H9 (cell line): ENCODE measurements at regions not wholly inside any gene's neighbourhood (a gene's known extent, or its start where the extent isn't known, plus 50 kb on each side); places are given as distances from the start of the nearest gene placed in this dataset.

Experiments
- DNase-seq: peaks from one replicate; pipeline ENCODE4 v3.0.0-alpha.2; 2017
- H2AFZ ChIP-seq: one replicate; pipeline ENCODE4 v1.6.1; 2013; ENCODE audit warnings: mild to moderate bottlenecking, low read length, control low read depth, moderate library complexity
- H2AK5ac ChIP-seq: 2 replicates; pipeline ENCODE4 v1.6.1; 2013; ENCODE audit warnings: low read length, control low read depth, mixed read lengths; ENCODE audit not compliant: insufficient read length
- H2BK120ac ChIP-seq: one replicate; pipeline ENCODE4 v1.6.1; 2013; ENCODE audit warnings: low read depth, mild to moderate bottlenecking, low read length, control low read depth, inconsistent platforms; ENCODE audit not compliant: poor library complexity, severe bottlenecking
- H2BK12ac ChIP-seq: 2 replicates; pipeline ENCODE4 v1.6.1; 2013; ENCODE audit warnings: low read length, control low read depth, mixed read lengths, low read depth; ENCODE audit not compliant: insufficient read length
- H2BK15ac ChIP-seq: 2 replicates; pipeline ENCODE4 v1.6.1; 2013; ENCODE audit warnings: low read depth, low read length, control low read depth
- H2BK20ac ChIP-seq: one replicate; pipeline ENCODE4 v1.6.1; 2013; ENCODE audit warnings: low read depth, mild to moderate bottlenecking, low read length, control low read depth, inconsistent platforms; ENCODE audit not compliant: poor library complexity, severe bottlenecking
- H2BK5ac ChIP-seq: 2 replicates; pipeline ENCODE4 v1.6.1; 2013; ENCODE audit warnings: low read length, control low read depth, mixed read lengths; ENCODE audit not compliant: insufficient read length
- H3K14ac ChIP-seq: 2 replicates; pipeline ENCODE4 v1.6.1; 2013; ENCODE audit warnings: low read length, control low read depth; ENCODE audit not compliant: insufficient read depth
- H3K18ac ChIP-seq: 2 replicates; pipeline ENCODE4 v1.6.1; 2013; ENCODE audit warnings: low read depth, mild to moderate bottlenecking, mixed read lengths, low read length, control low read depth; ENCODE audit not compliant: insufficient read length
- H3K23ac ChIP-seq: 2 replicates; pipeline ENCODE4 v1.6.1; 2013; ENCODE audit warnings: low read length, control low read depth, mixed read lengths, low read depth; ENCODE audit not compliant: insufficient read length
- H3K23me2 ChIP-seq: 2 replicates; pipeline ENCODE4 v1.6.1; 2013; ENCODE audit warnings: low read depth, mild to moderate bottlenecking, mixed read lengths, low read length, control low read depth; ENCODE audit not compliant: insufficient read length, poor library complexity, severe bottlenecking
- H3K27ac ChIP-seq: 2 replicates; pipeline ENCODE4 v1.5.1; 2013; ENCODE audit warnings: low read length, control low read depth, mixed read lengths, low read depth; ENCODE audit not compliant: insufficient read length
- H3K27me3 ChIP-seq: 2 replicates; pipeline ENCODE4 v1.6.1; 2013; ENCODE audit warnings: low read length, control low read depth, inconsistent platforms; ENCODE audit not compliant: insufficient read depth
- H3K4ac ChIP-seq: 2 replicates; pipeline ENCODE4 v1.6.1; 2013; ENCODE audit warnings: low read depth, mild to moderate bottlenecking, control low read depth, inconsistent platforms, low read length, moderate library complexity
- H3K4me1 ChIP-seq: 2 replicates; pipeline ENCODE4 v1.6.1; 2013; ENCODE audit warnings: low read length, control low read depth, inconsistent platforms; ENCODE audit not compliant: insufficient read depth
- H3K4me2 ChIP-seq: 2 replicates; pipeline ENCODE4 v1.6.1; 2013; ENCODE audit warnings: low read length, control low read depth, mixed read lengths; ENCODE audit not compliant: insufficient read length, insufficient read depth
- H3K56ac ChIP-seq: 2 replicates; pipeline ENCODE4 v1.6.1; 2013; ENCODE audit warnings: low read depth, mild to moderate bottlenecking, mixed read lengths, low read length, control low read depth; ENCODE audit not compliant: insufficient read length
- H3K79me1 ChIP-seq: 2 replicates; pipeline ENCODE4 v1.6.1; 2013; ENCODE audit warnings: low read depth, mild to moderate bottlenecking, moderate library complexity, low read length, control low read depth, inconsistent platforms; ENCODE audit not compliant: insufficient read depth, poor library complexity, severe bottlenecking
- H3K79me2 ChIP-seq: 2 replicates; pipeline ENCODE4 v1.6.1; 2013; ENCODE audit warnings: low read length, control low read depth, inconsistent platforms; ENCODE audit not compliant: insufficient read depth
- H3K9ac ChIP-seq: 2 replicates; pipeline ENCODE4 v1.6.1; 2013; ENCODE audit warnings: low read length, control low read depth, mixed read lengths; ENCODE audit not compliant: insufficient read length; ENCODE audit errors: extremely low read depth
- H3K9me3 ChIP-seq: one replicate; pipeline ENCODE4 v1.6.1; 2013; ENCODE audit warnings: low read depth, low read length, inconsistent platforms; ENCODE audit not compliant: control insufficient read depth
- H3T11ph ChIP-seq: one replicate; pipeline ENCODE4 v1.6.1; 2013; ENCODE audit warnings: mild to moderate bottlenecking, low read length, control low read depth, inconsistent platforms
- H4K20me1 ChIP-seq: one replicate; pipeline ENCODE4 v1.6.1; 2013; ENCODE audit not compliant: control insufficient read depth, insufficient read length, insufficient read depth
- H4K5ac ChIP-seq: 2 replicates; pipeline ENCODE4 v1.6.1; 2013; ENCODE audit warnings: low read depth, mild to moderate bottlenecking, mixed read lengths, low read length, control low read depth; ENCODE audit not compliant: insufficient read length
- H4K8ac ChIP-seq: replicated peaks from 2 replicates; pipeline ENCODE4 v1.6.1; 2013; ENCODE audit warnings: low read length, control low read depth, mixed read lengths, low read depth; ENCODE audit not compliant: insufficient read length
- H4K91ac ChIP-seq: 2 replicates; pipeline ENCODE4 v1.6.1; 2013; ENCODE audit warnings: low read depth, mild to moderate bottlenecking, moderate library complexity, mixed read lengths, low read length, control low read depth; ENCODE audit not compliant: insufficient read length
- H3K27ac Mint-ChIP-seq, 3 experiments: 2 replicates in 2 of 3; 3 replicates in 1 of 3; pipeline ENCODE4 v1.8.0; 2020 to 2021; ENCODE audit warnings: mixed read lengths in 3 of 3, mild to moderate bottlenecking in 1 of 3, moderate library complexity in 1 of 3
- H3K27me3 Mint-ChIP-seq: 2 replicates; pipeline ENCODE4 v1.8.0; 2021; ENCODE audit warnings: low read depth, mild to moderate bottlenecking, moderate library complexity, mixed read lengths
- H3K36me3 Mint-ChIP-seq, 3 experiments: 2 replicates in 2 of 3; 3 replicates in 1 of 3; pipeline ENCODE4 v1.8.0; 2020 to 2021; ENCODE audit warnings: low read depth in 3 of 3, mixed read lengths in 3 of 3; ENCODE audit not compliant: insufficient read depth in 1 of 3
- H3K4me1 Mint-ChIP-seq, 2 experiments: 2 replicates each; pipeline ENCODE4 v1.8.0; 2020; ENCODE audit warnings: mixed read lengths in 2 of 2
- H3K4me3 Mint-ChIP-seq, 2 experiments: 2 replicates in 1 of 2; 3 replicates in 1 of 2; pipeline ENCODE4 v1.8.0; 2020 to 2021; ENCODE audit warnings: mild to moderate bottlenecking in 2 of 2, mixed read lengths in 2 of 2, moderate library complexity in 1 of 2
- H3K9me3 Mint-ChIP-seq, 2 experiments: 2 replicates in 1 of 2; 3 replicates in 1 of 2; pipeline ENCODE4 v1.8.0; 2020; ENCODE audit warnings: mild to moderate bottlenecking in 2 of 2, mixed read lengths in 2 of 2, moderate library complexity in 1 of 2
- WGBS: extraction: QIAGEN DNeasy Blood & Tissue Kit; methylation state at CpG from one replicate; pipeline ENCODE4 v1.1.7; 2013; ENCODE audit warnings: missing lambda C conversion rate, low lambda C conversion rate, mixed read lengths; ENCODE audit not compliant: insufficient read length; ENCODE audit errors: extremely low coverage; 5-methylcytosine and 5-hydroxymethylcytosine counted together
- TF ChIP-seq, protein P1 (sequence below): fragments of 200-600 bp; sonication (generic); conservative IDR thresholded peaks from 3 replicates; pipeline ENCODE4 v1.8.0; 2021; ENCODE audit warnings: antibody characterized with exemption, mild to moderate bottlenecking

DNA sequence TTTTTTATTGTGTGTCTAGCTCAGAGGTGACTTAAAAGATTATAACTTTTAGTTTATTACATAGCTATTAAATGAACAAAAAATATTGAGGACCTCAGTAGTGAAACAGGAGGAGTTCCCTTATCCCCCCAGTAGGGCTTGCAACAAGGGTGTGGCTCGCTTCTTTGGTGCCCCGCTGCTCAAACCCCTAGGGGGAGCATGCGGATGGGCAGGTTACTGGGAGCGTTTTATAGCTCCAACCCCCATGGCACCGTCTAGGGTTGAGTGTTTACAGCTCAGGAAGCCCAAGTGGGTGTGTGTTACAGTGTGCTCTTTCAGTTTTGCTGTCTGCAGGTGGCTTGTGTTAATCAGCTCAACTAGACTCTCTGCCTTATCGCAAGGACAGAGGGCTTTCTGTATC, 1513.7 kb downstream of the GRIK2 start:
- peak; percentile 61 for DNase-seq
- Mint-ChIP-seq H3K27ac (no peak overlapping the region), H3K27me3 (no peaks in the 10 kb centered on the region), H3K36me3 (peaks cover 0 to 6% (median 6%) of the 10 kb centered on the region in 3 experiments; a peak in 3 of 7 replicates), H3K9me3 (peaks cover 2 to 3% of the 10 kb centered on the region in 2 experiments; a peak in 2 of 5 replicates), H3K4me1 (peaks cover 0 to 4% of the 10 kb centered on the region in 2 experiments; a peak in 1 of 4 replicates), H3K4me3 (no peak overlapping the region)
- Histone ChIP-seq H4K91ac (no peak overlapping the region), H3K18ac (no peak overlapping the region), H3K56ac (no peak overlapping the region), H3T11ph (no peak overlapping the region), H2BK12ac (no peak overlapping the region), H3K23me2 (no peaks in the 10 kb centered on the region), H3K79me2 (no peaks in the 10 kb centered on the region), H3K4ac (no peak overlapping the region), H3K4me2 (no peak overlapping the region), H3K9me3 (no peaks in the 10 kb centered on the region), H2AK5ac (no peak overlapping the region), H2BK20ac (no peak overlapping the region), H4K8ac (no peak overlapping the region), H2BK15ac (no peak overlapping the region), H4K5ac (no peak overlapping the region), H4K20me1 (no peaks in the 10 kb centered on the region), H3K9ac (no peak overlapping the region), H2BK120ac (no peak overlapping the region), H3K14ac (no peak overlapping the region), H3K23ac (no peak overlapping the region), H3K4me1 (no peaks in the 10 kb centered on the region), H3K27ac (no peak overlapping the region), H3K79me1 (no peaks in the 10 kb centered on the region), H2BK5ac (no peak overlapping the region), H3K27me3 (no peaks in the 10 kb centered on the region), H2AFZ (no peak overlapping the region)
- TF ChIP-seq, protein P1, sequence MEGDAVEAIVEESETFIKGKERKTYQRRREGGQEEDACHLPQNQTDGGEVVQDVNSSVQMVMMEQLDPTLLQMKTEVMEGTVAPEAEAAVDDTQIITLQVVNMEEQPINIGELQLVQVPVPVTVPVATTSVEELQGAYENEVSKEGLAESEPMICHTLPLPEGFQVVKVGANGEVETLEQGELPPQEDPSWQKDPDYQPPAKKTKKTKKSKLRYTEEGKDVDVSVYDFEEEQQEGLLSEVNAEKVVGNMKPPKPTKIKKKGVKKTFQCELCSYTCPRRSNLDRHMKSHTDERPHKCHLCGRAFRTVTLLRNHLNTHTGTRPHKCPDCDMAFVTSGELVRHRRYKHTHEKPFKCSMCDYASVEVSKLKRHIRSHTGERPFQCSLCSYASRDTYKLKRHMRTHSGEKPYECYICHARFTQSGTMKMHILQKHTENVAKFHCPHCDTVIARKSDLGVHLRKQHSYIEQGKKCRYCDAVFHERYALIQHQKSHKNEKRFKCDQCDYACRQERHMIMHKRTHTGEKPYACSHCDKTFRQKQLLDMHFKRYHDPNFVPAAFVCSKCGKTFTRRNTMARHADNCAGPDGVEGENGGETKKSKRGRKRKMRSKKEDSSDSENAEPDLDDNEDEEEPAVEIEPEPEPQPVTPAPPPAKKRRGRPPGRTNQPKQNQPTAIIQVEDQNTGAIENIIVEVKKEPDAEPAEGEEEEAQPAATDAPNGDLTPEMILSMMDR = peak; percentile 62
- WGBS = no CpG with 5 or more reads among the region's 6 CpGs
